NCI-H526 (cell line): ENCODE measurements at regions not wholly inside any gene's neighbourhood (a gene's known extent, or its start where the extent isn't known, plus 50 kb on each side); places are given as distances from the start of the nearest gene placed in this dataset.

Source experiments
- DNase-seq, 2 experiments: peaks; one replicate each; lab custom pipeline; 2025; lab: John Stamatoyannopoulos, UW

DNA sequence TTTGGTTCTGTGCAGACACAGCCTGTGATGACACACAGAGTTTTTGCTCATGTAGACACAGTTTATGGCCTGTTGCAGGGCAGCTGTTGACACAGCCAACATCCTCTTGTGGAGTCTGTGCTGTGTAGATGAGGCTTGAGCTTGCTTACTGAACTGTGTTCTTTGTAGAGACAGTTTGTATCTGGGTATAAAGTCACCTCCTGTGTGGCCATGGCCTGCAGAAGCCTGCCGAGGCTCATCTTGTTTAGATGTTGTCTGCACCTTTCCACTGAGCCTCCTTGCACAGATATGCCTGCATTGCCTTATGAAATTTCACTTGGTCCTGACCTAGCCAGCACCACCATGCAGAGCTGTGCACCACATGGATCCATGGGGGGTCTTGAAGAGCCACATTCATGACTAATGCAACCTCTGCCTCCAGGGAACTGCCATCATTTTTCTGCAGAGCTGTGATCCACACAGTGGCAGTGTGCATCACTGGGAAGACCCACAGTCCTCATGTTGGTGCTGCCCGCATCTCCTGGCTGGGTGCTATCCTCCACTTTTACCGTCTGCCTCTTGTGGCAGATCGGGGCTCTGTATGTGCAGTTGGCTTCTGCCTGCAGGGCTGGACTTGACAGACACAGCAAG, 198.0 kb upstream of the MAMLD1 start:
- DNase-seq: no peak

DNA sequence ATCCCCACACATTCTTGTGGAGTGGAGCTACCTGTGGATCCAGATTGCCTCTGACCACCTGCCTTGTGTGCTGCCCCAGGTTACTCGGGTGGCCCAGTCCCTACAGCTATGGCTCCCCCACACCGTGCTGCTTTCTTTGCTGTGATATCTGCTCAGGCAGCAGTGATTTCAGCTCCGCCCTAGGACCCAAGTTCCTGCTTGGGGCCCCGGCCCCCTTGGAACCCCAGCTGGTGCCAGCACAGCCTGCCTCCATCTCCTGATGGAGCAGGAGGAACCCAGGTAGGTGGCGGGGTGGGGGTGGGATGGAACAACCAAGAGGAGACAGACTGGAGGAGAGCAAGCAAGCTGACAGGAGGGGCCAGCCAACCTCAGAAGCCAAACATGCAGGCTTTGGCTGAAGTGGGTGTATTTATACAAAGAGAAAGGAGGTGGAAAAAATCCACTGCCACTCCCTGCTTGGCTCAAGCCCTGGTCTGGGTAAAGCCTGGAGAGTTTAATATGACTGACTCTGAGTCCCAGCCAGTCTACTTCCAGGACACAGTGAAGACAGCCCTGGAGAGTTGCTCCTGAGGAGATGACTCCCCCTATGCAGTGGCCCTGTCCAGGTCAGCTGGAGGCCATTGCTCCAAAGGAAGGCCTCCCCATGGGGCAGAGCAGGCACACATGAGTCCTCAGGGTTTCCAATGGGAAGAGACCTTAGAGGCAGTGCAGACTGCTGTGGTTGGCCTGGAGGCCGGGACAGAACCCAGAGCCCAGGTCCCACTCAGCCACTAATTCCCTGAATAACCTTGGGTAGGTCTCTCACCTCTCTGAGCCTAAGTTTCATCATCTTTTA, 197.1 kb upstream of the MAMLD1 start:
- no peak for DNase-seq

DNA sequence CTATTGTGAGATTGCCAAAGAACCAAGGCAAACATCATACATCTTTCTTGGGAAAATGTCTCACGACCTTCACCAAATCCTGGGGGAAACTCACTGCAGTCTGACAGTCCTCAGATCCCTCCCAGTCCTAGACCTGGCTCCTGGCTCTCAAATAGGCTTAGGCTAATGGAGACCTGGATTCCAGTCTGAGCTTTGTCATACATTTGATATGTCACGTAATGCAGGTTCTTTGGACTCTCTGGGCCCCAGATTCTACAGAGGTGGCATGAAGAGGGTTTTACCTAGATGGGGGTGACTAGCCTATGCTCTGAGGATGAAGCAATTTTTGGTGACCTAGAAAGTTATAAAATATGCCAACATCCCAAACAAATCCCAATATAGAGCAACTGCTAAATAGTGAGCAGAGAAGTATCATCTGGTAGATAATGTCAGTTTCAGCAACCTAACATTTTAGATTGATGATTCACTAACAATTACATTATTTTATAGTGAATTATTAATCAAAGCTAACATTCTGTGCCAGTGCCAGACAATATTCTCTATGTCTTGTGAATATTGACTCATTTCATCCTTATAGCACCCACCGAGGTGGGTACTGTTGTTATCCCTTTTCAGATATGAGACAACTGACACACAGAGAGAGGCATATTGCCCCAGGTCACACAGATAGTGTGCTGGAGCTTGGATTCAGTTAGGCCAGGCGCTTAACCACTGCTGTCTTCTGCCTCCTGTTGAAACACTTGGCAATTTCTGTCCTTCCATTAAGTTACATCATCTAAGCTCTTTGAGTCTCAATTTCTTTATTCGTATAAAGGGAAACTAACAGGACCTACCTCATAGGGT, 195.4 kb upstream of the MAMLD1 start:
- no peak for DNase-seq

DNA sequence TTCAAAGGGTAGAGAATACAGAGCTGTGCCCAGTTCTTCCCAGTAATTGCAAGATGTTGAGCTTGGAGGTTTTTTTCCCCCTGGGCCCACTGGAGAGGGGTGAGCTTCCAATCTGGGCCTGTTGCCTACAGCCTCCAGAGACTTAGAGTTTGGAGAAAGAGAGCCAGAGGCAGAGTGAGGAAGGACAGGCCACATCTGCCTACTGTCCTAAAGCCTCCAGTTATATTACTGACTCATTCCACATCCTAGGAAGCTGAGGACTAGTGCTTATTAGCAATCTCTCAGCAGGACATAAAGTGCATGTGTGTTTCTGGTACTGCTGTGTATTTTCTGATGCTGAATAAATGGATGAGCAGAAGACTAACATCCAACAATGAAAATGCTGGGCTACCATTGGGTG, 181.0 kb upstream of the MAMLD1 start:
- DNase-seq: no peak

DNA sequence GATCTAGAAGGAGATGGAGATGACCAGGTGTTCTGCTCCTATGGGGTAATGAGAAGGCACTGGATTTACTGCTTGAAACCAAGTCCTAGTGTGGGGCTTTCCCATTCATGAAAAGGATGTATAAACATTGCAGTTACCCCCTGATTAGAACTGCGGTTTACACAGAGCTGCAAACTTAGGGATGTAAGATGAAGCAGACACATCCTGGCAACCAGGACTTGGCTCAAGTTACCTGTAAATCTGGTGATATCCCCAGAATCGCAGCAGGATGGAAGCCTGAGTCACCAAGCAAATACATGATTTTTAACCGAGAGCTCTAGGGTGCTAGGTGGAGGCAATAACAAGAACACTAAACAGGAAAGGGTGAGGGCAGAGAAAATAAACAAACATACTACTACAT, 178.6 kb upstream of the MAMLD1 start:
- no peak for DNase-seq

DNA sequence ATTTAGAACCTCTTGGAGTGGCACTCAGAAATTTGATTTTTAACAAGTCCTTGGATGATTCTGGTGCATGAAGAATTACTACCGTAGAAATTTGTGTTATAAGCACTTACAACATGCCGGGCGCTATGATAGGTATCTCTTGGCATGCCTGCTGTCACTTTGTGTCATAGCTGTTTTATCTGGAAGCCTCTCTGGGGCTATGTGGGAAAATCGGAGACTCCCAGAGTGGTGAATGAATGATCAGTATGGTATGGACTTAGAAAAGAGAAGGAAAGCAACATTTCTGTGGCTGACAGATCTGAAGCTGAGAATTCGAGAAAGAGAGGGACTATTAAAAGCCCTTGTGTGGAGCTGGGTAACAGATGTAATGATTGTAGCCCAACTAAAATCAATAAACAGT, 177.4 kb upstream of the MAMLD1 start:
- DNase-seq: no peak

DNA sequence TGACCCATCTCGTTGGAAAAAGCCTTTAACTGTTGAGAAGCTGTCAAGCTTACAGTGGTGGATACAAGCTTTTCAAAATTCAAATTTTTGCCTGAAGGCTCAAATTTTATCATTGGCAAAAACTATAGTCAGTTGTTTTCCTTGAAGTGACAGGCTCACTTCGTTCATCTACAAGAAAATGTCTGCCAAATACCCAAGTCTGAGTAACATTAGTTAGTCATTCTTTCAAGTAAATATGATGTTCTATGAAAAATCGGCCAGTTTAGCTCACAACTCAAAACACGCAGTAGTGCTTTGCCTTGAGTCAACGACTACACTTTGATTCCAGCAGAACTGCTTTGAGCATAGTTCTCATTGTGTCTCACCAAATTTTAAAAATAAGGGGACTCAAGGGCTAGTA, 170.3 kb upstream of the MAMLD1 start:
- DNase-seq: no peak

DNA sequence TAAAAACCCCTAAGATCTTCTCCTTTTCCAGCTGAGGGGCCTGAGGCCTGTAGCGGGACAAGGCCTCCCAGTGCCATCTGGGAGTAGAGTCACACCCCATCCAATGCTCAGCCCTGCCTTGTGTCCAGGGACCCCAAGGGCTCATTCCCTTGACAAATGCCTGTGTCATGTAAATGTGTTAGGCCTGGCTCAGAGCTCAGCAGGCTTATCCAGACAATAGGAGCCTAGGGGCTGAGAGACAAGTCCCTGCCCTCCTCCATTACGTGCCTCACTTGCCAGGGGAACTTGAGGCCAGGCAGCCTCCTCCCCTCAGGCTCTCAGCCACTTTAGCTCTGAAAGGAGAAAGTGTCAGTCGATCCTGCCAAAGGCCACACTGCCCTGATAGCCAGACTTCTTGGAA, 166.8 kb upstream of the MAMLD1 start:
- DNase-seq: no peak

DNA sequence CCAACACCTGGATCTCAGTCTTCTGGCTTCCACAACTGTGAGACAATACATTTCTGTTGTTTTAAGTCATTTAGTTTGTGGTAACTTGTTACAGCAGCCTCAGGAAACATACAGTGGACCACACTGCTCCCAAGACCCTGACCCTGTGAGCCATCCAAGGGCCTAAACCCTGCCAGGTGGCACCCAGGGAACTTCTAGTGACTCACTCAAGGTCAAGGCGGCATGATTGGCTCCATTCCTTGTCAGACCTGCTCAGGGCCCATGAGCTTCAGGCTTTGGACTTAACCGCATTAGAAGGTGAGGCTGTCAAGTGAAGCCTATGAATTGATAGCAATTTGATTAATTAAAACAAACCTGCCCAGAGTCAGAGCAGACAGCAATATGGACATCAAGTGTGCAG, 165.7 kb upstream of the MAMLD1 start:
- no peak for DNase-seq

DNA sequence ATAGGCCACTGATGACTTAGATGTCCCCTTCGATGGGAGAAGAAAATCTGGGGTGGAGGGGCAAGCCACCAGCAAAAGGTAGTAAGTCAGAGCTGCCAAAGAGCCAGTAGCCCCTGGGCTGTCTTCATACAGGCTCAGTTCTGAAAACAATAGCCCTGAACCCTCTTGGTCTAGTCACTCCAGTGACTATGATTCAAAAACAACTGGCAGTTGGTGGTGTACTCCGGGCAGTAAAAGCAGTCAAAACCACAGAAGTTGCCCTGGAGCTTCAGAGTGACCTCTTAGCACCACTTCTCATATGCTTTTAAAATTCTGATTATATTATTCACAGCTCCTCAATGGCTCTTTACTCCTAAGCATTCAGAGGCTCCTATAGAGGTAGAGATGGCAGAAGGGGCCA, 164.3 kb upstream of the MAMLD1 start:
- no peak for DNase-seq

DNA sequence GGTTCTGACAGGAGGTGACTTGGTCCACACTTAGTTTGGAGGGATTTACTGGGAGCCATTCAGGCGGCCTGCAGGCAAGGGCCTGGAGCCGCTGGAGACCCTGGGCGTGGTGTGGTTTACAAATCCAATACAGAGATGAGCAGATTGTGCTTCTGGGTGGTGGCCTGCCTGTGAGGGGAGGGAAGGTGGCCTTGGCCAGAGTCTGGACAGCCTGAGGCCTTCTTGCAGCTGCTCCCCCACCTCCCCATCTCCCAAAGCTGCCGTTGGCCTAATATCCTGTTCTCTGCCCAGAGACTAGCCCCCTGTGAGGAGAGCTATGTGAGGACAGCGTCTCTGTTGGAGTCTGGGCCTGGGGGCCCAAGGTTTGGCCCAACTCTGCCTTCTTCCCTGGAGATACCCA, 163.9 kb upstream of the MAMLD1 start:
- DNase-seq: no peak

DNA sequence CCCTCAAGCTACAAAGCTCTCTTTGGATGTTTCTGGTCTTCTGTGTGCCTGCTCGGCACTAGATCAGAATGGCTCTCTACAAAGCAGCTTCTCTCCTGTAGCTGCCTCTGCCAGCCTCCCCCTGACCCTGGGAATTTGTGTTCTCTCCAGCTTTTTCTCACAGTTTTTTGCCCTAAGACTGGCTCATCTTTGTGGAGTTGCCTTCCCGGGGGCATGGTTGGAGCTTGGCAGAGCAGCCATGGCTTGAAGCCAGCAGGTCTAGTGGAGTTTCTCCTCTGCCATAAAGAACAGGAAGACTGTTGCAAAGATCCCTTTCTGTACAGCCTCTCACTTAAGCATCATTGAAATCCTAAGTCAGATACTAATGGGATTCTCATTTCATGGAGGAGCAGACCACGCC, 163.3 kb upstream of the MAMLD1 start:
- DNase-seq: no peak

DNA sequence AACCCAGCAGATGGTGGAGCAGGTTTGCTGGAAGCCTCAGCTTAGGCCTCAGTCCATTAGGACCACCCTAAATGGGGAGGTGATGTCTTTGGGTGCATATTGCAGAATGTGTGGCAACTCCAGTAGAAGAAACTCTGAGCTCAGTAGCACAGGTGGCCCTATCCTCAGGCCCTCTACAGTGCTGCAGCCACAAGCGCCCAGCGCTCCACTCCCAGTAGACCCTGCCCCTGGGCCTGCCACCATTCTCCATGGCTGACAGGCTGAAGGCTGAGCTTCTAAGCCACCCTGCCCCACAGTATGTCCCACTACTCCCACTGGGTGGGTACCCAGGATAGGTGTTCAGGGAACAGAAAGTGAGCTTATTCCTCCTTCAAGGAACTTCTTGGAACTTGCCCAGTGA, 162.8 kb upstream of the MAMLD1 start:
- no peak for DNase-seq

DNA sequence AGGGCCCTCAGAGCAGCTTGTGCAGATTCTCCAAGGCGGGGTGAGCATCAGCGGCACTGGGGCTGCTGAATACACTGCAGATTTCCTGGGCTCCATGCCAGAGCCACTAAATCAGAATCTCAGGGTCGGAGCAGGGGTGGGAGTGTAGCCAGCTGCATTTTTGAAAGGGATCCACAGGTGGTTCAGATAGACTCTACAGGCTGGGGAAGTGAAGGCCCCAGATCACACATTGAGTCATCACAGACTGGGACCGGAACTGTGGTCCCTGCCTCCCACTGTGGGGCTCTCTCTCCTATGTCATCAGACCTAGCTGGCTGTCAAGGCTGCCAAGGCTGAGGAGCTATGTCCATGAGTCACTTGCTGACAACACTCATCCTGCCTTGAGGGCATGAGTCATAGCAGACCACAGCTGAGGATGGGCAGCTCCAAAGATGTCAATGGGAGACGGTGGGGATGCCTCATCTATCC, 162.3 kb upstream of the MAMLD1 start:
- no peak for DNase-seq

DNA sequence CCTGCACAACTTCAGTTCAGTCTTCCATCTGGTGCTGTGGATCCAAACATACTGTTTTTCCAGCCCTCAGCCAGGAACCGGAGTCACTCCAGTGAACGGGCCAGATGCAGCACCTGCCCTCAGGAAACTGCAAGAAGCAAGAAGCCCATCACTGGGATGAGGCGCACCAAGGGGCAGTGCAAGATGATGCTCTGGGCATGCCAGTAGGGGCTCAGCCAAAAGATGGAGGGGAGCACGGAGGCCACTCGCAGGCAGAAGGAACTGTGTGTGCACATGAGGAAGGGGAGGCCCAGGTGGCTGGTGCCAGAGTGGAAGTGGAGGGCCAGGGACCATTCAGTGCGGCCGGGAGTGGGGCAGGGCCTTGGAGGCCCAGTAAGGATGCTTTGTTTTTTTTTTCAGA, 161.7 kb upstream of the MAMLD1 start:
- DNase-seq: no peak

DNA sequence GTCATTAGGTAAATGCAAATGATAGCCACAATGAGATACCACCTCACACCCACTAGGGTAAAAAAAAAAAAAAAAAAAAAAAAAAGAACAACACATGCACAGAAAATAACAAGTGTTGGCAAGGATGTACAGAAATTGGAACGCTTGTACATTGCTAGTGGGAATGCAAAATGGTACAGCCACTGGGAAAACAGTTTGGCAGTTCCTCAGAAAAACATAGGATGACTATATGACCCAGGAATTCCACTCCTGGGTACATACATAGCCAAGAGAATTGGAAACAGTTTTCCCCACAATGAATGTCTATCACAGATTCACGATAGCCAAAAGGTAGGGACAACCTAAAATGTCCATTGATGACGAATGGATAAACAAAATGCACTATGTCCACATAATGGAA, 161.3 kb upstream of the MAMLD1 start:
- no peak for DNase-seq

DNA sequence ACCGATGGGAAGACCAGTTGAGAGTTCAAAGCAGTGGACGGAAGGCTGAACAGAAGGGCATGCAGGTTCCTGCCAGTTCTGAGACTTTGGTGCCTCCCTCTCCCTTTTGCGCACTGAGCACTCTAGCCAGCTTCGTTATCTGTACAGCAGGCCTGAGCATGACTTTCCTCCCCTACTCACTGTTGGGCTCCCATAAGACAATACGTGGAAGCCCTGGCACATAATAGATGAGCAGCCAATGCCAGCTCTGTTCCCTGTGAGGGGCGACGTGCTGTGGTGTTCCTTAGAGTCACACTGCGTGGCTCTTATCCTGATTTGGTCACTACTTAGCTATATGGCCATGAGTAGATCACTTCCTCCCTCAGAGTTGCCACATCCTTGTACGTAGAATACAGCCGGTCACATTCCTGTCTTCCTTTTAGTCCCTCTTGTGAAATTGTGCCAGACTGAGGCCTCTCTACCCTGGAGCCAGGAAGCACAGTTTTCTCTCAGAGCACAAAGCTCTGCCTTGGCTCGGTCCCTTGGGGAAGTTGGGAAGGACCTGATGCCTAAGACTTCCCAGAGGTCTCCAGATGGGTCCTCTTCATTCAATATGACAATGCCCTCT, 160.4 kb upstream of the MAMLD1 start:
- DNase-seq: no peak

DNA sequence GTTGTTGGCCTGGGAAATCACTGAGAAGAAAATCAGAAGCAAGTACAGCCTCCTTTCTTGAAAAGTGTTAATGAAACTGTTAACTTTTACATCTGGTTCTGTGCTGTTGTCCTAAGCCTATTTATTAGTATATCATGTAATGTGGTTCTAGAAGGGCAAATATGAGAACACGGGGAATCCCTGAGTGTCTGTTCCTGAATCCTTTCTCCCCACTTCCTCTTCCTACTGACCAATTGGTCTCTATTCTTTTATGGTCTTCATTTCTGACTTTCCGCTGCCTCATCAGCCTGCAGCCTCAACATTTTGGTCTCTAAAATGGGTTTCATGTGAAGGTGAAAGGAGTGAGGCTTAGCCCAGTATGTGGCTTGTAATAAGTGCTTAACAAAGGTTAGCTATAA, 159.9 kb upstream of the MAMLD1 start:
- no peak for DNase-seq

DNA sequence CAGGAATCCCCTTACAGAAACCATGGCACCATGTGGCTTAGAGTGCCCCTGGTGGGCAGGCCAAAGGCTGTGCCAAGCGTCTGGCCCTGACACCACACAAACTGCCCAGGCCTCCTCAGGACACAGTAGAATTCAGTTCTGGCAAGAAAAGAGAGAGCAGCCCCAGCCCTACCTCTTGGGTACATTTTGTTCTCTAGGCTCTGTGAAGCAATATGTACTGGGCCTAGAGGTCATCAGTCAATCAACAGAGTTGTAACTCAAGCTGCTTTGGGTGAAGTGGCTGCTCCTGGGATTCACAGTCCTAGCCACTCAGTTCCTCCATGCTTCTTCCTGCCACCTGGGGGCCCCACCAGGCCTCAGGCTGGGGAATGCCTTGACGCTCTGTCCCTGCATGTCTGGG, 158.1 kb upstream of the MAMLD1 start:
- DNase-seq: no peak

DNA sequence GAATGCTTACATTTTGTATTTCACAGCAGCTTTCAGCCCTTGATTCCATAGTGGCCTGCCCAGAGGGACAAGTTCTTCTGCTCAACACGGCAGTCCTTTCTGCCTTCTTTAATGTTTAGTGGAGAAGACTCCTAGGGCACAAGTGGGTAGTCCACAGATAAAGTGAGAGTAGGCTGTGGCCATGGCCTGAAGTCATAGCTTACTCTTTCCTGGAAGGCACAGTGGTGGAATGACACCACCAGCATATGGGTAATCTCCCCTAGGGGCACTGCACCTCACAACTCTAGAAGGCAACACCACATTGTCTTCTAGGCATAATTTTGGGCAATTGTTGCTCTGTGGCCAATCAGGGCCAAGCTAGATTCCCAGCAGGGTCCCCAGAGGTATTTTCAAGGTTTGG, 155.4 kb upstream of the MAMLD1 start:
- no peak for DNase-seq

DNA sequence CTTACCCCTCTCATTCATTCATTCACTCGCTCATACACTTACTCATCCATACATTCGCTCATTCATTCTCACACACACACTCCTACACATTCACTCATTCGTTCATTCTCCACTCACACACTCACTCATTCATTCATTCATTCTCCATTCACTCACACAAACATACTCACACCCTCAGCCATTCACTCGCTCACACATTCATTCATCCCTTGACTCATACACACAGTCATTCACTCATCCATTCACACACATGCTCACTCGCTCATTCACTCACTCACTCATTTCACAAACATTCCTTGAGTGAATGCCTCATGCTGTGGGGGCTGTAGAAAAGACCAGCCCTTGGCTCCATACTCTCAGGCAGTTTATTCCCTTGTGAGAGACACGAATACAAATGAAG, 151.1 kb upstream of the MAMLD1 start:
- no peak for DNase-seq

DNA sequence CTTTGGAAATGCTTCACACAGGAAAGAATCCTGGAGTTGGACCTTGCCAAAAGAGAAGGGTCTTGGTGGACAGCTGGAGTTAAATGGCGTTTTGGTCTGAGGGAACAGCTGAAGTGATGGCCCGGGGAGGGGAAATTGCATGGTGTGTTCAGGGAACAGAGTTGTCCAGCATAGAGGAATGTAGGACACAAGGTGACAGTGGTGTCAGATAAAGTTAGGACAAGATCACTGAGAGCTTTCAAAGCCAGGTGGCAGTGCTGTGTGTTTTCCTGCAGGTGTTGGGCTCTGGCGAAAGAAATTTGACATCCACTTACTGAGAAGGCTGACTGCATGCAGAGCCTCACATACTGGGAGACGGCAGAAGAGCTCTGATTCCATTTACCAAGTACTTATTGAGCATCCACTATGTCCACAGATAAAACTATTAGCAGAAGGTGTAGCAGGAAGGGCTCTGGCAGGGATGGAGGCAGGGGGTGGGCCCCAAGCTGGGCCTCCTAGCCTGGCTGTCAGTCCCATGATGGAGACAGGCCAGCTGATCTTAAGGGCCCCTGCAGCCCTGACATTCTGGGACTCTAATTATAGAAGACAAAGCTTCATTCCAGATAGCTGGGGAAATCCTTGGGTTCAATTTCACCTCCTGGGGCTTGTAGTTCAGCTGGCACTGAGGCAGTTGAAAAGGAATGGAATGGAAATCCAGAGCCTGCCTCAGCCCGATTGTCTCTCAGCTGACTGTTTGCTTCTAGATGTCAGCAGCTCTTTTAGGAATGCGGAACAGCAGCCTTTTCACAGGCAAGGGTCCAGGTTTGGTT, 150.2 kb upstream of the MAMLD1 start:
- DNase-seq: peak in 1 of 2 experiments; percentile 3
